Gastrocnemius medialis (tissue), 4 donors: ENCODE measurements at regions not wholly inside any gene's neighbourhood (a gene's known extent, or its start where the extent isn't known, plus 50 kb on each side); places are given as distances from the start of the nearest gene placed in this dataset.

Experiments
- POLR2A ChIP-seq, 2 donors: fragments of 450-650 bp; IDR thresholded peaks; one replicate each; pipeline ENCODE4 v1.6.1; 2017; ENCODE audit warnings: antibody characterized with exemption in 2 of 2, mild to moderate bottlenecking in 2 of 2, moderate library complexity in 2 of 2
- TF ChIP-seq, protein P1 (sequence below), 5 experiments: fragments of 450-650 bp in 3 of 5; fragments of 200-600 bp in 2 of 5; sonication (generic) in 2 of 5; IDR thresholded peaks in 4 of 5; conservative IDR thresholded peaks in 1 of 5; 1 replicate in 4 of 5; 2 replicates in 1 of 5; pipeline ENCODE4 v1.5.1; 2016 to 2019; ENCODE audit warnings: antibody characterized with exemption in 5 of 5, mild to moderate bottlenecking in 3 of 5, moderate library complexity in 3 of 5

DNA sequence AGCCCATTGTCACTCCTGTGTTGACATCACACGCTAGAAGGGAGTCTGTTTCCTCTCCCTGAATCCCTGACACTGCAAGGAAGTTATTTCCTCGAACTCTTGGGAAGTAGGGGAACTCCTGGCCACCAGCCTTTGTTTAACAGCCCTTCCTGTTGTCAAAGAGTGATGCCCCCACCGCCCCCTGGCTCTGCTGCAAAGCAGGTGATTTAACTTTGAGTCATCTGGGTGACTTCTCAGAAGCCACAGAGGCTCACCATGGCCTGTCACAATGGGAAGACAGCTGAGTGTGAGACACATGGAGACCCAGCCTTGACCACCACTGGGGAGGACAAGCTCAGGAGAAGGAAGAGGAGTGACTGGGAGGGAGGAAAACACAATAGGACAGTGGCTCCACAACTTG is 182.8 kb downstream of the PSMG1 start:
- TF ChIP-seq, protein P1, sequence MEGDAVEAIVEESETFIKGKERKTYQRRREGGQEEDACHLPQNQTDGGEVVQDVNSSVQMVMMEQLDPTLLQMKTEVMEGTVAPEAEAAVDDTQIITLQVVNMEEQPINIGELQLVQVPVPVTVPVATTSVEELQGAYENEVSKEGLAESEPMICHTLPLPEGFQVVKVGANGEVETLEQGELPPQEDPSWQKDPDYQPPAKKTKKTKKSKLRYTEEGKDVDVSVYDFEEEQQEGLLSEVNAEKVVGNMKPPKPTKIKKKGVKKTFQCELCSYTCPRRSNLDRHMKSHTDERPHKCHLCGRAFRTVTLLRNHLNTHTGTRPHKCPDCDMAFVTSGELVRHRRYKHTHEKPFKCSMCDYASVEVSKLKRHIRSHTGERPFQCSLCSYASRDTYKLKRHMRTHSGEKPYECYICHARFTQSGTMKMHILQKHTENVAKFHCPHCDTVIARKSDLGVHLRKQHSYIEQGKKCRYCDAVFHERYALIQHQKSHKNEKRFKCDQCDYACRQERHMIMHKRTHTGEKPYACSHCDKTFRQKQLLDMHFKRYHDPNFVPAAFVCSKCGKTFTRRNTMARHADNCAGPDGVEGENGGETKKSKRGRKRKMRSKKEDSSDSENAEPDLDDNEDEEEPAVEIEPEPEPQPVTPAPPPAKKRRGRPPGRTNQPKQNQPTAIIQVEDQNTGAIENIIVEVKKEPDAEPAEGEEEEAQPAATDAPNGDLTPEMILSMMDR (IDR thresholded peaks at IDR 0.05 in 4 of 5, conservative IDR thresholded peaks at IDR 0.05 in 1 of 5), result no peak
- TF ChIP-seq POLR2A (IDR thresholded peaks at IDR 0.05), result peak in 1 of 2 donors; percentile 33
